ENCODE measurements at regions not wholly inside any gene's neighbourhood (a gene's known extent, or its start where the extent isn't known, plus 50 kb on each side); places are given as distances from the start of the nearest gene placed in this dataset.

GRCh38 chr18:11293794-11294193 is 144.4 kb upstream of the PIEZO2 start:
- Histone ChIP-seq H3K4me3 (replicated peaks in 1 of 3; ENCODE audit: insufficient read depth in 1 of 3, low read depth in 2 of 3, low read length in 3 of 3) (no peak overlapping the region), H3K27ac (ENCODE audit: extremely low read length, insufficient read depth, low read length) (no peak overlapping the region), H3K27me3 (ENCODE audit: control insufficient read depth in 1 of 2, insufficient read depth in 2 of 2, low read length in 2 of 2) (no peaks in the 10 kb centered on the region; a peak in 1 of 5 replicates), H3K4me2 (ENCODE audit: low read depth, low read length) (no peak overlapping the region), H3K36me3 (replicated peaks in 1 of 2; ENCODE audit: control insufficient read depth in 1 of 2, insufficient read depth in 2 of 2, low read length in 2 of 2) (no peaks in the 10 kb centered on the region), H3K79me2 (ENCODE audit: insufficient read depth, low read length) (no peaks in the 10 kb centered on the region), H3K4me1 (ENCODE audit: insufficient read depth, low read length) (no peaks in the 10 kb centered on the region), H3K9ac (ENCODE audit: insufficient read depth, low read depth, low read length) (no peak overlapping the region), H2AFZ (ENCODE audit: low read length) (no peak overlapping the region), H3K9me3 (ENCODE audit: low read length) (no peaks in the 10 kb centered on the region), H4K20me1 (ENCODE audit: insufficient read depth, low read length) (no peaks in the 10 kb centered on the region)
- TF ChIP-seq KLF9 (CRISPR knock-in tag; IDR thresholded peaks at IDR 0.05; ENCODE audit: low read depth), result no peak
- no peak for TF ChIP-seq ZNF607 (CRISPR knock-in tag; IDR thresholded peaks at IDR 0.05; ENCODE audit: borderline replicate concordance)
- no peak for TF ChIP-seq SIX4 (CRISPR knock-in tag; IDR thresholded peaks at IDR 0.05)
- no peak for TF ChIP-seq CHD2 (IDR thresholded peaks at IDR 0.05; ENCODE audit: low read depth, low read length)
- TF ChIP-seq NFYC (CRISPR knock-in tag; IDR thresholded peaks at IDR 0.05), result no peak
- no peak for TF ChIP-seq GATAD1 (CRISPR knock-in tag; IDR thresholded peaks at IDR 0.05)
- no peak for TF ChIP-seq TBP (CRISPR knock-in tag; IDR thresholded peaks at IDR 0.05)
- no peak for TF ChIP-seq HNRNPLL (IDR thresholded peaks at IDR 0.05; ENCODE audit: low read depth, low read length, poor library complexity, severe bottlenecking)
- no peak for TF ChIP-seq GLI4 (CRISPR knock-in tag; IDR thresholded peaks at IDR 0.05; ENCODE audit: borderline replicate concordance)
- no peak for TF ChIP-seq AKAP8 (CRISPR knock-in tag; IDR thresholded peaks at IDR 0.05)
- no peak for TF ChIP-seq SMAD9 (CRISPR knock-in tag; IDR thresholded peaks at IDR 0.05)
- no peak for TF ChIP-seq ZFP36L1 (CRISPR knock-in tag; IDR thresholded peaks at IDR 0.05)
- no peak for TF ChIP-seq ZNF652 (CRISPR knock-in tag; IDR thresholded peaks at IDR 0.05; ENCODE audit: borderline replicate concordance, low read depth)
- TF ChIP-seq KAT8 (CRISPR knock-in tag; IDR thresholded peaks at IDR 0.05), result no peak
- no peak for TF ChIP-seq ZNF619 (CRISPR knock-in tag; IDR thresholded peaks at IDR 0.05)
- no peak for TF ChIP-seq EZH2 (conservative IDR thresholded peaks at IDR 0.05; ENCODE audit: low read depth, low read length)
- no peak for TF ChIP-seq CHD4 (IDR thresholded peaks at IDR 0.05; ENCODE audit: borderline replicate concordance, low read length)
- TF ChIP-seq, protein P1, sequence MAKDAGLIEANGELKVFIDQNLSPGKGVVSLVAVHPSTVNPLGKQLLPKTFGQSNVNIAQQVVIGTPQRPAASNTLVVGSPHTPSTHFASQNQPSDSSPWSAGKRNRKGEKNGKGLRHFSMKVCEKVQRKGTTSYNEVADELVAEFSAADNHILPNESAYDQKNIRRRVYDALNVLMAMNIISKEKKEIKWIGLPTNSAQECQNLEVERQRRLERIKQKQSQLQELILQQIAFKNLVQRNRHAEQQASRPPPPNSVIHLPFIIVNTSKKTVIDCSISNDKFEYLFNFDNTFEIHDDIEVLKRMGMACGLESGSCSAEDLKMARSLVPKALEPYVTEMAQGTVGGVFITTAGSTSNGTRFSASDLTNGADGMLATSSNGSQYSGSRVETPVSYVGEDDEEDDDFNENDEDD (CRISPR knock-in tag; IDR thresholded peaks at IDR 0.05; ENCODE audit: borderline replicate concordance), result no peak
- TF ChIP-seq RFX1 (IDR thresholded peaks at IDR 0.05), result no peak
- ChIA-PET POLR2A (no interaction called here), CTCF (ENCODE audit: low intra/inter-chr PET ratio, low total read pairs) (no interaction called here)
- no peak for DNase-seq (ENCODE audit: low spot score)
- ATAC-seq, result no peak
- intact Hi-C loops (cut with micrococcal nuclease; ENCODE audit: unreplicated experiment) (no loop called here), in situ Hi-C loops (cut with HindIII; ENCODE audit: extremely low pct_ligation_motif_present, low pct_unique_long_range_greater_than_20kb) (no loop called here)
- BruUV-seq (replicated peaks), result no TSS peak
- WGBS (ENCODE audit: low lambda C conversion rate), result 4% methylated on average over 2 of the region's 2 CpGs
- FAIRE-seq, result no peak
